Nephron progenitor cell (in vitro differentiated cells): ENCODE measurements at regions not wholly inside any gene's neighbourhood (a gene's known extent, or its start where the extent isn't known, plus 50 kb on each side); places are given as distances from the start of the nearest gene placed in this dataset.

Experiments
- DNase-seq: peaks from one replicate; pipeline ENCODE4 v3.0.0; 2021
- H3K27ac Mint-ChIP-seq: 2 replicates; pipeline ENCODE4 v1.8.0; 2021; ENCODE audit warnings: mild to moderate bottlenecking, moderate library complexity, mixed read lengths
- H3K27me3 Mint-ChIP-seq: 2 replicates; pipeline ENCODE4 v1.8.0; 2021; ENCODE audit warnings: mild to moderate bottlenecking, low read depth, mixed read lengths; ENCODE audit not compliant: poor library complexity
- H3K36me3 Mint-ChIP-seq: 2 replicates; pipeline ENCODE4 v1.8.0; 2021; ENCODE audit warnings: low read depth, mixed read lengths
- H3K4me1 Mint-ChIP-seq: 2 replicates; pipeline ENCODE4 v1.8.0; 2021; ENCODE audit warnings: mixed read lengths
- H3K4me3 Mint-ChIP-seq: 2 replicates; pipeline ENCODE4 v1.8.0; 2021; ENCODE audit warnings: mild to moderate bottlenecking, moderate library complexity, mixed read lengths
- H3K9me3 Mint-ChIP-seq: 2 replicates; pipeline ENCODE4 v1.8.0; 2021; ENCODE audit warnings: mild to moderate bottlenecking, moderate library complexity, mixed read lengths
- TF ChIP-seq, protein P1 (sequence below): fragments of 200-600 bp; sonication (generic); IDR thresholded peaks from 2 replicates; pipeline ENCODE4 v1.5.0; 2021; ENCODE audit warnings: antibody characterized with exemption

- Mint-ChIP-seq H3K36me3 (peaks cover 10% of the 10 kb centered on the region), H3K27ac (no peak overlapping the region), H3K27me3 (peaks cover 3% of the 10 kb centered on the region), H3K9me3 (peaks cover 29% of the 10 kb centered on the region), H3K4me3 (no peak overlapping the region), H3K4me1 (no peaks in the 10 kb centered on the region)
- DNase-seq = no peak
- TF ChIP-seq, protein P1, sequence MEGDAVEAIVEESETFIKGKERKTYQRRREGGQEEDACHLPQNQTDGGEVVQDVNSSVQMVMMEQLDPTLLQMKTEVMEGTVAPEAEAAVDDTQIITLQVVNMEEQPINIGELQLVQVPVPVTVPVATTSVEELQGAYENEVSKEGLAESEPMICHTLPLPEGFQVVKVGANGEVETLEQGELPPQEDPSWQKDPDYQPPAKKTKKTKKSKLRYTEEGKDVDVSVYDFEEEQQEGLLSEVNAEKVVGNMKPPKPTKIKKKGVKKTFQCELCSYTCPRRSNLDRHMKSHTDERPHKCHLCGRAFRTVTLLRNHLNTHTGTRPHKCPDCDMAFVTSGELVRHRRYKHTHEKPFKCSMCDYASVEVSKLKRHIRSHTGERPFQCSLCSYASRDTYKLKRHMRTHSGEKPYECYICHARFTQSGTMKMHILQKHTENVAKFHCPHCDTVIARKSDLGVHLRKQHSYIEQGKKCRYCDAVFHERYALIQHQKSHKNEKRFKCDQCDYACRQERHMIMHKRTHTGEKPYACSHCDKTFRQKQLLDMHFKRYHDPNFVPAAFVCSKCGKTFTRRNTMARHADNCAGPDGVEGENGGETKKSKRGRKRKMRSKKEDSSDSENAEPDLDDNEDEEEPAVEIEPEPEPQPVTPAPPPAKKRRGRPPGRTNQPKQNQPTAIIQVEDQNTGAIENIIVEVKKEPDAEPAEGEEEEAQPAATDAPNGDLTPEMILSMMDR = no peak
Measured at GRCh38 chr20:48012401-48012974, 227.2 kb upstream of the SULF2 start.

DNA sequence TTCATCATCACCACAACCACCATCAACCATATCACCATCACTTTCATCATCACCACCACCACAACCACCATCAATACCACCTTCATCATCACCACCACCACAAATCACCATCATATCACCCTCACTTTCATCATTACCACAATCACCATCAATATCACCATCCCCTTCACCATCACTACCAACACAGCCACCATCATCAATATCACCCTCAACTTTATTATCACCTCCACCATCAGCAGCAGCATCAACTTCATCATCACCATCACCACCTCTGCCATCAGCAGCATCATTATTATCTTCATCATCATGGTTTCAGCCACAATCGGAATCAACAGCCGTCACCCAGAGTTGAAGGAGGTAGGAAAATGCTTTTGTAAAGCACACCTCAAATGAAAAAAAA is 225.7 kb upstream of the SULF2 start:
- Mint-ChIP-seq H3K4me1 (no peaks in the 10 kb centered on the region), H3K36me3 (peaks cover 5% of the 10 kb centered on the region), H3K27me3 (peaks cover 3% of the 10 kb centered on the region), H3K9me3 (peaks cover 32% of the 10 kb centered on the region), H3K27ac (no peak overlapping the region), H3K4me3 (no peak overlapping the region)
- TF ChIP-seq, protein P1 = no peak
- DNase-seq = no peak

GRCh38 chr20:48010623-48011022 is 225.3 kb upstream of the SULF2 start:
- peaks cover 3% of the 10 kb centered on the region for H3K27me3 Mint-ChIP-seq
- no peak overlapping the region for H3K27ac Mint-ChIP-seq
- DNase-seq = no peak
- TF ChIP-seq, protein P1 = no peak
- H3K9me3 Mint-ChIP-seq = peaks cover 29% of the 10 kb centered on the region
- peaks cover 5% of the 10 kb centered on the region for H3K36me3 Mint-ChIP-seq
- no peak overlapping the region for H3K4me3 Mint-ChIP-seq
- no peaks in the 10 kb centered on the region for H3K4me1 Mint-ChIP-seq

GRCh38 chr20:48008850-48009515 is 223.7 kb upstream of the SULF2 start:
- H3K4me1 Mint-ChIP-seq = no peaks in the 10 kb centered on the region
- DNase-seq = no peak
- peaks cover 36% of the 10 kb centered on the region for H3K9me3 Mint-ChIP-seq
- H3K27me3 Mint-ChIP-seq = peaks cover 3% of the 10 kb centered on the region
- no peak overlapping the region for H3K4me3 Mint-ChIP-seq
- TF ChIP-seq, protein P1 = no peak
- peaks cover 5% of the 10 kb centered on the region for H3K36me3 Mint-ChIP-seq
- H3K27ac Mint-ChIP-seq = no peak overlapping the region

DNA sequence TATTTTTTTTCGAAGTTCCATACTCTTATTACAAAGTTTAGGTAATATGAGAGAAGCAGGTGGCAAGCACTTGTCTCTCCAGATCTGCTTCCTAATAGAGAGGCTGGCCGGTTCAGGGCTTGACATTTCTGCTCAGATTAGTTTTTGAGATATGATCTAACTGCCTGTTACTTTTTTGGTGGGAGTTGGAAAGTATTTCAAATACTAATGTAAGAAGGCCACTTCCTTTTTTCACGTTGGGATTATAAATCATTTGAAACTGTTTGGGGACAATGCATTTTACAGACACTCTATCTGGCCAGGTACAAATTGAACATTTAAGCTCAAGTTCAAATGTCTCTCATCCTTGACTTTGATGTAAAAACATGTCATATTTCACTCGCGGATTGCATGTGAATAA is 222.1 kb upstream of the SULF2 start:
- no peak for DNase-seq
- Mint-ChIP-seq H3K36me3 (no peaks in the 10 kb centered on the region), H3K4me3 (no peak overlapping the region), H3K27me3 (peaks cover 6% of the 10 kb centered on the region), H3K9me3 (peaks cover 32% of the 10 kb centered on the region), H3K4me1 (peaks cover 3% of the 10 kb centered on the region), H3K27ac (no peak overlapping the region)
- TF ChIP-seq, protein P1 = no peak
